ENCODE measurements at regions not wholly inside any gene's neighbourhood (a gene's known extent, or its start where the extent isn't known, plus 50 kb on each side); places are given as distances from the start of the nearest gene placed in this dataset.

GRCh38 chr4:8730159-8730558 lies 137.6 kb downstream of the CPZ start:
- intact Hi-C loops (cut with DNase I) = no loop called here
- 86 to 92% methylated on average over 9 of the region's 9 CpGs for WGBS, 2 donors
- no peak overlapping the region for H3K27ac ChIP-seq
- TF ChIP-seq CTCF (IDR thresholded peaks at IDR 0.05) (no peak), POLR2A (IDR thresholded peaks at IDR 0.05) (no peak)
- H3K4me3 ChIP-seq = no peak overlapping the region
- H3K9me3 ChIP-seq = peaks cover 0 to 2% (median 0%) of the 10 kb centered on the region in 4 donors
- peak; percentile 41 for DNase-seq
- peaks cover 0 to 21% (median 4%) of the 10 kb centered on the region in 3 donors for H3K27me3 ChIP-seq
- no peaks in the 10 kb centered on the region for H3K4me1 ChIP-seq
- H3K36me3 ChIP-seq = no peaks in the 10 kb centered on the region

GRCh38 chr4:8729408-8730149 lies 137.0 kb downstream of the CPZ start:
- TF ChIP-seq CTCF (IDR thresholded peaks at IDR 0.05) (no peak), POLR2AphosphoS5 (IDR thresholded peaks at IDR 0.05) (no peak), POLR2A (IDR thresholded peaks at IDR 0.05) (no peak), EP300 (IDR thresholded peaks at IDR 0.05) (no peak)
- H3K9me3 ChIP-seq = peaks cover 0 to 2% (median 0%) of the 10 kb centered on the region in 4 donors
- peak; percentile 55 for DNase-seq
- no peak overlapping the region for H3K4me3 ChIP-seq
- 91 to 92% methylated on average over 18 of the region's 18 CpGs for WGBS, 2 donors
- no peaks in the 10 kb centered on the region for H3K4me1 ChIP-seq
- intact Hi-C loops (cut with DNase I) = no loop called here
- H3K27me3 ChIP-seq = peaks cover 0 to 26% (median 5%) of the 10 kb centered on the region in 3 donors
- H3K36me3 ChIP-seq = no peaks in the 10 kb centered on the region
- H3K27ac ChIP-seq = no peak overlapping the region

GRCh38 chr4:8728536-8729407 lies 136.2 kb downstream of the CPZ start:
- Histone ChIP-seq H3K36me3 (no peaks in the 10 kb centered on the region), H3K27ac (no peak overlapping the region), H3K27me3 (peaks cover 0 to 33% (median 11%) of the 10 kb centered on the region in 3 donors), H3K4me3 (no peak overlapping the region), H3K9me3 (no peaks in the 10 kb centered on the region), H3K4me1 (no peaks in the 10 kb centered on the region)
- 87 to 88% methylated on average over 21 of the region's 21 CpGs for WGBS, 2 donors
- intact Hi-C loops (cut with DNase I) = no loop called here
- no peak for TF ChIP-seq POLR2A (IDR thresholded peaks at IDR 0.05)
- no peak for TF ChIP-seq POLR2AphosphoS5 (IDR thresholded peaks at IDR 0.05)
- no peak for TF ChIP-seq CTCF (IDR thresholded peaks at IDR 0.05)
- TF ChIP-seq EP300 (IDR thresholded peaks at IDR 0.05) = no peak
- peak; percentile 56 for DNase-seq

- no peak overlapping the region for H3K27ac ChIP-seq
- no peaks in the 10 kb centered on the region for H3K36me3 ChIP-seq
- intact Hi-C loops (cut with DNase I) = no loop called here
- no peak for TF ChIP-seq CTCF (IDR thresholded peaks at IDR 0.05)
- no peak for TF ChIP-seq EP300 (IDR thresholded peaks at IDR 0.05)
- H3K27me3 ChIP-seq = peaks cover 0 to 43% (median 11%) of the 10 kb centered on the region in 3 donors
- WGBS, 2 donors = 71 to 87% methylated on average over 16 of the region's 16 CpGs
- H3K4me3 ChIP-seq = no peak overlapping the region
- peak; percentile 56 for DNase-seq
- H3K9me3 ChIP-seq = no peaks in the 10 kb centered on the region
- H3K4me1 ChIP-seq = no peaks in the 10 kb centered on the region
These were observed 135.3 kb downstream of the CPZ start for GRCh38 chr4:8727546-8728510.
